ENCODE measurements at regions not wholly inside any gene's neighbourhood (a gene's known extent, or its start where the extent isn't known, plus 50 kb on each side); places are given as distances from the start of the nearest gene placed in this dataset.

DNA sequence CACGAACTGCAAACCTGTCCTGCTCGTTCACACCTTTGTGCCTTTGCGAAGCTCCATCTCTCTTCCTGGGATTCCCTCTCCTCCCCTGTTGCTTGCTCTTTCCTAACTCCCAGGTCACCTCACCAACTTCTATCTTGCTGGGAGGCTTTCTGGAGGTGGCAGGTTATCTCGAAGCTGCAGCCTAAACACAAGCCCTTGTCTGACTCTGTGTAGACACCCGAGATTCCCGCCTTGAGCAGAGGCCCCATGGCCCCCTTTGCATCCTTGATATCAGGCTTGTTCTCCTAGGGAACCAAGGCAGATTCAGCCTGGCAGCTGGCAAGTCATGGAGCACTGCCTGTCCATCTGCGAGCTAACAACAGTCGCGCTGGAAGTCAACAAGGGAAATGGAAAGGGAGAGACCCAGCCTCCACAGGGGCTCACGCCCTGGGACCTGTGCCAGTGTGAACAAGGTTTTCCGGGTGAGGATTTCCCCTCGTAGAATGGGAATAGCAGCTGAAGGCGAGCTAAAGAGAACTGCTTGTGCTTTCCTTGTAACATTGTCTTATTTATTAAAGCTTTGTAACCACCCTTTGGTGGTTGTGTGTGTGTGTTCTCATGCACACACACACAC is 109.5 kb upstream of the JUN start:
- peak; percentile 85 for DNase-seq

DNA sequence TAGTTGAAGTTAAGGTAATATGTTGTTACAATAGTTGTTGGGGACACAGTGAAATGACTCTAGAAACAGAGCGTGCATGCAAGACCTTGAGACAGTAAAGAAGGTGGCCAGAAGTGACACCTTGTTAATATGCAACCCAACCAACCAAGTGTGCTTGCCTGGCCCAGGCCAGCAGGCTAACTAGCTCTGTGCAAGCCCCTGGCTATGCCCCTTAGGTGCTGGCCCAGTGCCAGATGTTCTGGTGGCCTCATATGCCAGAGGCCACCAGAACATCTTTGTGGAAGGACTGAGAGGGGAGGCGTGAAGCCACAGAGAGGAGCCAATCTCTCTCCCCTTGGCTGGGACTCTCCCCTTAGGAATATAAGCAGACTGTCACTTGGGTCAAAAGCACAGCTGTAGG is 111.2 kb upstream of the JUN start:
- no peak for DNase-seq

DNA sequence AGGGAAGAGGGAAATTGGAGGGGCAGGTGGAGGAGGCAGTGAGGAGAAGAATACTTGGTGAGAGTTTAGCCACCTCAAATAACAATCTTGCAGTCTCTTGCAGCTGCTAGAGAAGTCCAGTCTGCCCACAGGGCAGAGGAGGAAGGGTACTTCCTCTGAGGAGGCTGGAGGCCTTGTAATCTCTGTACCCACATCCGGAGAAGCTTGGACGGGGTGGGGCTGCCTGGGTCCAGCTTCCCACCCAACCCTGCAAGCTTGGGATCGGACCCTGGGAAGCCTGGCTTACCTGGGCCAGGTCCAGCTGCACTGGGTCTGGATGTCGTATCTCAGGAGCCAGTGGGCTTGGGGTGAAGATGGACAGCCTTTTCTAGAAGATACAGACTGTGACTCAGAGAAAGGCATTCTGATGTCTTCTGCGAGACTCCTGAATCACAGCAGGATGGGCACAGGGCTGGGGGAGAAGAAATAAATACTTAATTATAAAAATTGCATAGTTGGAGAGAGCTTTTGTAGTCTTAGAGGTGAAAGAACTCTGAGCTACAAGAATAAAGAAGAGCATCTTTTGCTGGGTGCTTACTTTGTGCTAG is 111.8 kb upstream of the JUN start:
- no peak for DNase-seq

DNA sequence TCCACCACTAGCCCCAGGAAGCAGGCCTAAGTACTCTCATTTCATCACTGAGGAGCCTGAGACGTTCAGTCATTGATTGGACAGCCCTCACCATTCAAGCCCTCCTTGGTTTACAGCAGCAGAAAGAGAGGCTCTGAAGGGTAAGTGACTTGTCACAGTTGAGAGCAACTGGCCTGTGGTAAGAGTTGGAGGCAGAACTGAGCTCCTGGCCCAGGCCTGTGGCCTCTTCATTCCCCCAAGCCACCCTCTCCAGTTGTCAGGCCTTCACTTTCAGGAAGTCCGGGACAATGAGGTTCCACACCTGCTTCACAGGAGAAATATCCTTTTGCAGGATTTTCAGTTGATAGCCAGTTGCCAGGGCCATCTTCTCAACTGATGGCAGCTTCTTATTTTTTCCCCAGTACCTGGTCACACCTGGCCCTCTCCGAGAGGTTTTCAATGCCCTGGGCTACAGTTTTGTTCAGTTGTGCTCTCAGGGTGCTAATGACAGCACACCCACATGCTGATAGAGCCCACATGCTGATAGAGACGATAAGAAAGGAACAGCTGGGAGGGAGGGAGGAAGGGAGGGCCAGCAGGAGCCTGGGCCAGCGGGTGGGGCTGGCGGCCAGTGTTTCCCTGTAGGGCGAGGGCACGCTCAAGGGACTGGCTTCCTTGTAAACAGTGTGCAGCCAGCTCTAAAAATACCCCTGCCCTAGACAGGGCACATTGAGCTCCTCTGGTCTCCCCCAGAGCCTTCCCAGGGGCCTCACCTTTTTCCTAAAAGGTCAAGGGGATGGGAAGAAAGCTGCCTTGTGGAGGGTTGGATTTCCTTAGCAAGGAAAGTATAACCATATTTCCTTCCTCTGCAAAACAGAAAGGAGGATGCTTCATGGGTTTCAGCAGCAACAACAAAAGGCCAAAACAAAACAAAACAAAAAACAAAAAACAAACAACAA is 112.7 kb upstream of the JUN start:
- DNase-seq: peak; percentile 50

DNA sequence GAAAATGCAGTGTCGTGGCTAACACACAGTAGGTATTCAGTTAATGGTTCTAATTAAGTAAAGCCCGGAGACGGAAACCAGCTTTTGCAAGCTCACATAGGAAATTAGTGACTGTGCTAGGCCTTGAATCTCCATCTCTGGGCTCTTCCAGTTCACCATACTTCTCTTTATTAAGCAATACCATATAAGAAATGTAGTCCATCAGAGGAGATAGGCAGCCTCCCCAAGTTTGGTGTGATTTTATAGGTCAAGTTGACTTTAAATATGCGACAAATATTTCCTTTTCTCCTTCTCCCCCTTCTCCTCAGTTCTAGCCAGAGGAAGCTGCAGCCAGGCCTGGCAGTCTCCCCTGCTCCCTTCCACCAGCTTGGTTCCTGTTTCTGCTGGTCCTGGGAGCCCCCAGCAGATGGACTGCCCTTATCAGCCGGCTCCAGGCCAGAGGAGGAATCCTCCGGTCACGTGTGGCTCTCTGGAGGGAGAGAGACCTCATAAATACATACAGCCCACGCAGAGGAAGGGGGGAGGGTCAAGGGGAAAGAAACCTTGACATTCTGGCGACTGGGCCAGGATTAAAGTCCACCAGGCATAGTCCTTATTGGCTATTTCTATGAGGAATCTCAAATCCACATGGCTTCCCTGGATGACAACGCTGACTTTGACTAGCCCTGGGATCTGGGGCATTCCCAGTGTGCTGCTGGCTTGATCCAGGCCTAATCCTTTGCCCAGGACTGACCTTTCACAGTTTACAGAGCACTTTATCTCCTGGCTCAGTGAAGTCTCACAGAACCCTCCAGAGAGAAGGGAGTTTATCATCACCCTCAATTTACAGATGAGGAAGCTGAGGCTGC is 115.1 kb upstream of the JUN start:
- no peak for DNase-seq

DNA sequence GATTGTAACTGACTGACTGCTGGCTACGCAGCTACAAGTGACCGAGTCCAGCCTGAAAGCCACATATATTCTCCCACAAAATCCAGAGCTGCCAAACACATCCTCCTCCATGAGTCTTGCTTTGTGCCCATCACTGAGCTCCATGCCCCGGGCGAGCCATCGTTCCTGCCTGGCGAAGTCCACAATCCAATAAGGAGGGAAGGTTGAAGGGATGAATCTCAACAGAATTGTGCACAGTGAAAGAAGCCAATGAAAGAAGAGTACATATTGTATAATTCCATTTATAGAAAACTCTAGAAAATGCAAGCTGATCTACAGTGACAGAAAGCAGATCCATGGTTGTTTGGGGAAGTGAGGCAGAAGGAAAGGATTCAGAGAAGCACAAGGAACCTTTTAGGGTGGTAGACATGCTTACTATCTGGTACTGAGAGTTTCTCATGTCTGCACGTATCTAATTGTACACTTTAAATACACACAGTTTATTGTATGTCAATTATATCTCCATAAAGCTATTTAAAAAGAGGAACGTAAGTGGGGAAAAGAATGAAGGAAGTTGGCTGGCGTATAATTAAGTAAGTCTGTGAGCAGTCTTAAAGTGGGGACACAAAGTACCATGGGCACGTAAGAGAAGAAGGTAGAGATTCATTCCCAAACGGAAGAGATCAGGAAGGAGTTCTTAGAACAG is 115.9 kb upstream of the JUN start:
- DNase-seq: no peak

DNA sequence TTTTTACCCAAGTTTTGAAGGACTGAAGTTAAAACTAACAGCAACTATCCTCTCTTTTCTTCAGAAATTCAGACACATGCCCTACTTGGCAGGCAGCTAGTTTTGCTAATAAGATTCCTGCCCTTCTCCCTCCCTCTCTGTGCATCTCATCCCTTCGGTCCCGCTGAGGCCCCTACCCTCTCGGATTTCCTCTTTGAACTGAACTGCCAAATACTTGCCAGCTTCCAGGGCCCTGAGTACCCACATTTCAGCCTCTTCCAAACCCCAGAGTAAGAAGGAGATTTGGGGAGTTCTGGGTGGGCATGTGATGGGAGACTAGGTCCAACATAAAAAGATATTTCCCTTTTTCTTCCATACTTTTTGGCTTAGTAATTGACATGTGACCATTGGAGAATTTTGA is 116.5 kb upstream of the JUN start:
- no peak for DNase-seq

DNA sequence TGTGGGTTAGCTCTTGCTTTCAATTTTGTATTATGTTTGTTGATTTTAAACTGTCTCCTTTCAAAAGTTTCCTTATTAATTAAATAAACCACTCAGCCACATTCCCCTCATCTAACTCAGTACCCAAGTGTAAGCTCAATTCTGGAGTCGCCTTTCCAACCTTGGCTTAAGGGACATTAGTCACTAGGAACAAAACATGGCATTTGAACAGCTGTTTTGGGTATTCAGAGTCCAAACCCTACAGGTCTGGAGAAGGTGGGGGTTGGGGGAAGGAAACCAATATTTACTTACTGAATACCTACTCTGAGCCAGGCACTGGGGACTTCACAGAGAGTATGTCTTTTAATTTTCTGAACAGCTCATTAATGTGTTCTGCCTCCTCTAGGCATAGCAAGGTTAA is 117.2 kb upstream of the JUN start:
- peak; percentile 17 for DNase-seq

DNA sequence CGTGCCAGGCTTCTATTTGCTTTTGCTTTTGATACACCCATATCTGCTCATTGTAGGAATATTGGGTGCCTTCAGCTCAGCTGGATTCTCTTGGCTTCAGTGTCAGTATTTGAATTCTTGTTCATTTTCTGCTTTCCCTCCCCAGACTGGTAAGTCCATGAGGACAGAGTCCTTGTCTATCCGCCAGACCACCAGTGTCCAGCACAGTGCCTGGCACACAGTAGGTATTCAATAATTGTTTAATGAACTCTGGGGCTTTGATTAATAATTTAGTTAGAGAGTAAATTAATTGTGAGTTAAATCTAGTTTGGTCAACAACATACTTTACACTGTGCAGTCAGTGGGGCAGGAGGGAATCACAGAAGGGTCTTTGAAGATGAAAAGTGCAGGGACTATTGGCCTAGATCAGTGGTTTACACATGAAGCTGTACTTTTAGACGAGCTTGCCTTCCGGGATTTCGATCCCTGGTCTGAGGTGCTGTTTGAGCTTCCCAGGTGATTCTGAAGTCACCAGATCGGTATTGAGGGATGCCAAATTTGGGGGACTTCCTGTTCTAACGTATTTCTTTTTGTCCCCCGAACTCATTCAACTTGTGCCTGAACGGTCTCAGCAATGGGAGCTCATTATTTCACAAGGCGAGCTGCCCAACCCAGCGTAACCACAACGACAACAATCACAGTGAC is 119.1 kb upstream of the JUN start:
- no peak for DNase-seq

DNA sequence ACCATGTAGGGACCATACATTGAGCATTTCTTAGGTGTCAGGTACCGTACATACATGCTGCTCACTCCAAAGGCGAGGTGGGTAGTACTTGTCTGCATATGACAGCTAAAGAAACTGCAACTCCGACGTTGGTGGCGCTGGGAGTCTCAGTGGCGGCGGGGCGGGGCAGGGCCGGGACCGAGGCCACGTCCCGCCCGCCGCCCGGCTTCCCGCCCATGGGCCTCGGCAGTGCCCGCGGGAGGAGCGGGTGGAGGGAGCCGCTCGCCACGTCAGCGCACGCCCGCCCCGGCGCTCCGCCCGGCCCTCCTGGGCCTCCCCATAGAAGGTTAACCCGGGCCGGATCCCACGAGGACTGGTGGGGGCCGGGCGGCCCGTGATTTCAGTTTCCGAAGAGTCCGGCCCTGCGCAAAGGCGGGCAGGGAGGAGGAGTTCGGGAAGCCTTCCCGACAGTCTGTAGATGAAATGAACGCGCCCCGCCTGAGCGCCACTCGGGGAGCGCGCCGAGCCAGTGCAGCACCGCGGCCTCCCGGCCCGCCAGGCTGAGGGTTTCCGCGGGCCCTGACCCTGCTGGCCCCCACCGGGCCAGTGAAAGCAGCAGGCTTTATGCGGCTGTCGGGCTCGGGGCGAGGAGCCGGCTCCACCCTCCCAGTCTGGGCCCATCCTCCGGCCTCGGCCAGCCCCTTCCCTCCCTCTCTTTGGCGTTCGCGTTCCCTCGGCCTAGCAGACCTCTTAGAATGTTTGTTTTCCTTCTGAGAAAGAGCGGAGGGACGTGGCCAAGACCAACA is 119.9 kb upstream of the JUN start:
- peak; percentile 73 for DNase-seq

DNA sequence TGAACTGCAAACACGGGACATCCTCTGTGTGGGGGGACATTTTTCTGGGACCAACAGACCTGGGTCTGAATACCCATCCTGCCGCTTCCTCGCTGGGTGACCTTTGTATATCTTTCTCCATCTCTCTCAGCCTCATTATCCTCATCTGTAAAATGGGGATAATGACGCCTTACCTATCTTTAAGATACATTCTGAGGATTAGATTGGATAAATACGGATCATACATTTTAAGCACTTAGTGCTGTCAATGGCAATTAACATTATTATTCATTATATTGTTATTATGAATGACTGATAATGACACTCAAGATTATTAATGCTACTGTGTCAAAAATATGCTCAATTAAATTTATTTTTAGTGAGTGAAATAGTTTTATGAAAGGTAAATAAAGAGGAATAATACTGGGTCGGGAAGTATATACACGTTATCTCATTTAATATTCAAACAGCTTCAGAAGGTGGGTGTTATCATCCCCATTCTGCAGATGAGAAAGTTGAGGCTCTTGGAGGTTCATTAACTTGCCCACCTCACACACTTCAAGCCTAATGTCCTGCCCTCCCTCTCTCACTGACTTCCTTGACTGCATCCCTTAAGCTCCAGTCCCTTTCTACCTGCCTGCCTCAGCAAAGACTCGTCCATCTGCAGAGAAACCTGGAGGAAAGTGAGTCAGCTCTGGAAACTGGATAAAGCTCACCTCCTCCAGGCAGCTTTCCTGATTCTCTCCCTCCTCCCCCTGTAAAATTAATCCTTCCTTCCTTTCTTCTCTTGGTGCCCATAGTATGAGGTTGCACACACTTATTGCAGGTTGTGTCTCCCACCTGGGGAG is 120.7 kb upstream of the JUN start:
- no peak for DNase-seq

DNA sequence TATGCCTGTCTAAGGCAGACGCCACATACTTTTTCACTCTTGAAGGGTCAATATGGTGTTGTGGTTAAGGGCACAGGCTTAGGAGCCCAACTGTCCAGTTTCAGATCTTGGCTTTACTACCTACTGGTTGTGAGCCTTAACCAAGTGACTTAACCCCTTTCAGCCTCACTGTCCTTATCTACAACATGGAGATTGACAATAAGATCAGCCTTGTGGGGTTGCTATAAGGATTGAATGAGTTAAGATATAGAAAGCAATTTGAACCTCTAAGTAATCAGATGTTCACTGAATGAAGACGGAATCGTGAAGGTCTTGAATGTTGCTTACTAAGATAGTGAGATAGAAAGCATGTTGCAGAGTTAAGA is 121.3 kb upstream of the JUN start:
- no peak for DNase-seq

DNA sequence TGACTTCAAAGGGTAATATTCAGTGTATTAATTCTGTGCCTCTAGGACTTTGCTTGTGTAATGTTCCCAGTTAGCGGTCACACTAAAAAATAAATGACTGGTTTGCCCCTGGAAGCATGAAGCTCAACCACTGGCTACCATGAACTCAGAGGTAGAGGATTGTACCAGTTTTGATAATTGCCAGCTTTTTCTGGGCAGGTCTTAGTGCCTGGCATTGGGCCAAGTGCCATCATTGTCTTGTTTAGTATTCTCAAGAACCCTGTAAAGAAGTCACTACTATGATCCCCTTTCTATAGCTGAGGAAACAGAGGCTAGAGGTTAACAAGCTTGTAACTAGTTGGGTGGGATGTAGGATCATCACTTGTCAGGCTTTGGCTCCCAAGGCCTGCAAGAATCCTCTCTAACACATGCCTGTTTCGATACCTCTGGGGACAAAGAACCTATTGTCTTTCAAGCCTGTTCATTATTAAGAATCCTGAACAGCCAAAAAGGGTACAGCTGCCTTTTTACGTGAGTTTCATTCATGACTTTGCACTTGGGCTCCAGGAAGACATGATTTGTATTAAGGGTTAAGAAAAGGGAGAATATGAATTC is 121.9 kb upstream of the JUN start:
- no peak for DNase-seq

DNA sequence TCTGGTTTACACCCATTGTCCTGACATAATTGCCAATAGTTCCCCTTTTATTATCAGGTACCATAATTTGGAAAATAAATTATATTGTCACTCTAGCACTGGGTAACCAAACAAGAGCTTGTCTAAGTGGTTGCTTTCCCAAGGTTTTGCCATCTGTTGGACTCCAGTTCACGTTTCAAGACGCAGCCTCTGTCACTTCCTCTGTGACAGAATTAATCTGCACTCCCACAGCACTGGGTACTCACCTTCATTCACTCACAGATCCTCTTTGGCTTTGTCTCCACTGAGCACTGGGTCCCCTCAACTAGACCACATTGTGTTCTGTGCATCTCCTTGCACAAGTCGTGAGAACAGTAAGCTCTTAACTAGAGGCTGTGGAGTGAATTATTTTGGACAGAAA is 123.6 kb upstream of the JUN start:
- no peak for DNase-seq

DNA sequence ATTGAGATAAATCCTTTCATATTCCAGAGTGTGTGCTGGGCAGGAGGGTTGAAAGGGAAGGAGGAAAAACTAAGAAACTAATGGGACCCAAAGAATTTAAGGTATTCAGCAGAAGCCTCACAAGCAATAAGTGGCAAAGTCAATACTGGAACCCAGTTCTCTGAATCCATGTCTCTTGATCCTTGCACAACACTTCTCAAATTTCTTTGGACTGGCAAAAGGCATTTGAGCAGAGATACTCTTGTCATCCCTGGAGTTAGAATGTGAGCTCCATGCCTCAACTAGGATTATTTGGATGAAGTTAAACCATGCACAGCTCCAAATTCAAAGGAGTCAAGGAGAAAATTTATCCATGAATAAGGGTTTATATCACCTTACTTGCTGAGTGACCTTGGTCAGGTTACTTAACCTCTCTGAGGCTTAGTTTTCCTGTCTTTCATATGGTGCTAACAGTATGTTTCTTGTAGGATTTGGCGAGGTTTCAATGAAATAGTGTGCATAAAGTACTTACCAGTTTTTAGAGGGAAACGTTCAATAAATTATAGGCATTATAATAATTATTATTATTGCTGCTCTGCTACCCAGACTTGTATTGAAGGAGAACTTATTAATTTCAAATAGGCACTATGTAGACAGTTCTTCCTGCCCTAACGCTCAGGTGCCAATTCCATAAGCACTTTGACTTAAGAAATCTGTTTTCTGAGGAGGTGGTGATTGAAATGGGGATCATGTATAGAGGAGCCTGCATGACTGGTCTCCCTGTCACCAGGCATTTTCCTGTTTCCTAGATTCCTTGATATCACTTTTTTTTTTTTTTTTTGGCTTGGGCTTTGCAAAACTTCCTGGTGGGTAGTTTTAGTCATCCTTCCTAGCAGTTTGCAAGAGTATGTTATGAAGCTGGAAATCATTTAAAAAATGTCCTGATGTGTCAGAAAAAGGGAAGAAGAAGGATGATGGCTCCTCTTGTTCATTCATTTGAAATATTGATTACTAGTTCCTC is 125.0 kb upstream of the JUN start:
- no peak for DNase-seq

DNA sequence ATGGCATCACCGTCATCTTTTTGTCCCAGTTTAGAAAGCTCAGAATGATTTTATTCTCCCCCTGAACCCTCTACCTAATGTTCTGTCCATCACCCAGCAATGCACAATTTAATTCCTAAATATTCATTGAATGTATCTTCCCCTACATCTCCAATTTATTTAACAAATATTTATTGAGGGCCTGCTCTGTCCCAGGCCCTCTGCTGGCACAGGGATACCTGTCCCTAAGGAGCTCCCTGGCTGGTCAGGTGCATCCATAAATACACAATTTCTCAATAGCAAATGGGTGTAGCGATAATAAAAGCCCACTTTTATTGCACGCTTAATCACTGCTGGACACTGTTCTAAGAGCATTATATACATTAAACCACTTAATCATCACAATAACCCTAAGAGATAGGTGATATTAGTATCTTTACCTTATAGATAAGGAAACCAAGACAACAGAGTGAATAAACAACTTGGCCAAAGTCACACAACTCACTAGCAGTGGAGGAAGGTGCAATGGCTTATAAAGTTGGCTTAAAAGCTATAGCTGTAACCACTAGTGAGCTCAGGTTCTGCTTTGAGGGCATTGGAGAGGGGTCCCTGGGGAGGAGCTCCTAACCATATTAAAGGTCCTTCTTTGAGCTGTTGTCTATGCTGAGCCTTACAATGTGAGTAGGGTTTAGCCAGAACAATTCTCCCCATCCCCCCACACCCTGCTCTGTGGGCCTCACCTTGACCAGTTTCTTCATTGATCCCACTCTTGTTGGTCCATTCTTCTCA is 126.3 kb upstream of the JUN start:
- no peak for DNase-seq

DNA sequence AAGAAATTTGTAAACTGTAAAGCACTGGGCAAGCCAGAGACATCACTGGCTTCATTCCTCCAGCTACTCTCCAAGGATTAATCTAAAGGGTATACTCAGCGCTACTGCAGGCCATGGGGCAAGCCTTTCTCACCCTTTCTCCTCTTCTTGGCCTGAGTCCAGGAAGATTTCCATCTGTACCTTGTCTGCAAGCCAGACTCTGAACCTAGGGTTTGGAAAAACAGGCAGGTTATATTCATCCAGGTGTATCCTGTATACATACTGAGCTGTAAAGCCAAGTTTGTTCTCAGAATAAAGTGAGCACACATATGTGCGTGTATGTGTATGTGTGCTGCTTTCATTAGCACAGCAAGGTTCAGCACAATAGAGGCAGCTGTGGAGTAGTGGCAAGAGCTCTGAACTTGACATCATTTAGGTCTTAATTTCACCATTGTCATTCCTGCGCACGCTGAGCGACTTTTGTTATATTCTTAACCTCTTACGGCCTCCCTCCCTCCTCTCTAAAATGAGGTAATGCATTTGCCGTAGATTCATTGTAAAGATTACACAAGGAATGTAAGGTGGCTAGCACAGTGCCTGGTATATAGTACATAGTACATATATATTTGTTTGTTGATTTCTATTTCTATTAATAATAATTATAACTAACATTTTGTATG is 128.1 kb upstream of the JUN start:
- no peak for DNase-seq
